Uterus (tissue), 3 donors: ENCODE measurements at regions not wholly inside any gene's neighbourhood (a gene's known extent, or its start where the extent isn't known, plus 50 kb on each side); places are given as distances from the start of the nearest gene placed in this dataset.
"Not testable (repeated sequence)": the region's sequence is repeated elsewhere in the genome, so short reads cannot be mapped to it uniquely, and the experiment has no call there.

Experiments used
- DNase-seq, 2 donors: peaks; one replicate each; pipeline ENCODE4 v3.0.0-alpha.2; 2019 to 2020
- H3K27ac ChIP-seq, 2 donors: fragments of 200-600 bp; sonication (generic); 1 replicate in 1 of 2; 2 replicates in 1 of 2; pipeline ENCODE4 v1.5.1; 2016 to 2018
- H3K27me3 ChIP-seq, 2 donors: fragments of 200-600 bp; sonication (generic); one replicate each; pipeline ENCODE4 v1.5.1; 2018 to 2019; ENCODE audit warnings: control low read depth in 1 of 2
- H3K36me3 ChIP-seq, 2 donors: fragments of 200-600 bp; sonication (generic); one replicate each; pipeline ENCODE4 v1.5.1; 2019; ENCODE audit warnings: control low read depth in 1 of 2
- H3K4me1 ChIP-seq, 2 donors: fragments of 200-600 bp; sonication (generic); one replicate each; pipeline ENCODE4 v1.5.1; 2018 to 2019; ENCODE audit warnings: control low read depth in 1 of 2
- H3K4me3 ChIP-seq, 2 donors: fragments of 200-600 bp; sonication (generic); 1 replicate in 1 of 2; 2 replicates in 1 of 2; pipeline ENCODE4 v1.5.1; 2018 to 2019; ENCODE audit warnings: mild to moderate bottlenecking in 1 of 2
- H3K9me3 ChIP-seq, 2 donors: fragments of 200-600 bp; sonication (generic); one replicate each; pipeline ENCODE4 v1.5.1; 2019; ENCODE audit warnings: control low read depth in 1 of 2
- POLR2A ChIP-seq, 2 donors: fragments of 450-650 bp; IDR thresholded peaks; one replicate each; pipeline ENCODE4 v1.6.1; 2016; ENCODE audit warnings: antibody characterized with exemption in 2 of 2, mild to moderate bottlenecking in 1 of 2, moderate library complexity in 1 of 2
- intact Hi-C: fragments of 100-400 bp; cut with DNase I; formaldehyde crosslinking; loops from one replicate; pipeline ENCODE4 v1.15.1; 2023; ENCODE audit warnings: low total_unique reads
- TF ChIP-seq, protein P1 (sequence below), 4 experiments: fragments of 200-600 bp in 2 of 4; fragments of 450-650 bp in 2 of 4; sonication (generic) in 2 of 4; IDR thresholded peaks; one replicate each; pipeline ENCODE4 v1.5.1; 2016 to 2019; ENCODE audit warnings: antibody characterized with exemption in 4 of 4, mild to moderate bottlenecking in 2 of 4, moderate library complexity in 1 of 4
- donor health status: DM: yes; HTN: yes; CAD: no.

DNA sequence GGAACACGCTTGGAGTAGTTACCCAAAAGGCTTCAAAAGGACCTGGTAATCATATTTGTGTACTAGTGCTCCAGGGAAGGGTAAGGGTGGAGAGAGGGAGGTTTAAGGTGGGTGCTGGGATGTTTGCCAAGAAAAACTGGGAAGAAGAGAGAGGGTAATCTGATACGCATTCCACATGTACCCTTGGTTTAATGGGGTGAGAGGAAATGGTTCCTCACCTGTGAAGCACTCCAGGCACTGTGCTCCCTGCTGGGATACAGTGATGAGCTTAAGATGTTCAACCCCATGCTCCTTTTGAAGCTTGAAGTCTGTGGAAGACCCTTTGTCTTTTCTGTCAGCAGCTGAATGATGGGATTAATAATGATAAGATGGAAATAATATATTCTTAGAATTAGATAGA is 98.4 kb downstream of the COX7C start:
- Histone ChIP-seq H3K27me3 (no peaks in the 10 kb centered on the region), H3K9me3 (no peaks in the 10 kb centered on the region), H3K36me3 (no peaks in the 10 kb centered on the region), H3K4me3 (no peak overlapping the region), H3K27ac (no peak overlapping the region), H3K4me1 (no peaks in the 10 kb centered on the region)
- DNase-seq: no peak
- intact Hi-C loops: no loop called here
- no peak for TF ChIP-seq POLR2A (IDR thresholded peaks at IDR 0.05)
- TF ChIP-seq, protein P1, sequence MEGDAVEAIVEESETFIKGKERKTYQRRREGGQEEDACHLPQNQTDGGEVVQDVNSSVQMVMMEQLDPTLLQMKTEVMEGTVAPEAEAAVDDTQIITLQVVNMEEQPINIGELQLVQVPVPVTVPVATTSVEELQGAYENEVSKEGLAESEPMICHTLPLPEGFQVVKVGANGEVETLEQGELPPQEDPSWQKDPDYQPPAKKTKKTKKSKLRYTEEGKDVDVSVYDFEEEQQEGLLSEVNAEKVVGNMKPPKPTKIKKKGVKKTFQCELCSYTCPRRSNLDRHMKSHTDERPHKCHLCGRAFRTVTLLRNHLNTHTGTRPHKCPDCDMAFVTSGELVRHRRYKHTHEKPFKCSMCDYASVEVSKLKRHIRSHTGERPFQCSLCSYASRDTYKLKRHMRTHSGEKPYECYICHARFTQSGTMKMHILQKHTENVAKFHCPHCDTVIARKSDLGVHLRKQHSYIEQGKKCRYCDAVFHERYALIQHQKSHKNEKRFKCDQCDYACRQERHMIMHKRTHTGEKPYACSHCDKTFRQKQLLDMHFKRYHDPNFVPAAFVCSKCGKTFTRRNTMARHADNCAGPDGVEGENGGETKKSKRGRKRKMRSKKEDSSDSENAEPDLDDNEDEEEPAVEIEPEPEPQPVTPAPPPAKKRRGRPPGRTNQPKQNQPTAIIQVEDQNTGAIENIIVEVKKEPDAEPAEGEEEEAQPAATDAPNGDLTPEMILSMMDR (IDR thresholded peaks at IDR 0.05): no peak

DNA sequence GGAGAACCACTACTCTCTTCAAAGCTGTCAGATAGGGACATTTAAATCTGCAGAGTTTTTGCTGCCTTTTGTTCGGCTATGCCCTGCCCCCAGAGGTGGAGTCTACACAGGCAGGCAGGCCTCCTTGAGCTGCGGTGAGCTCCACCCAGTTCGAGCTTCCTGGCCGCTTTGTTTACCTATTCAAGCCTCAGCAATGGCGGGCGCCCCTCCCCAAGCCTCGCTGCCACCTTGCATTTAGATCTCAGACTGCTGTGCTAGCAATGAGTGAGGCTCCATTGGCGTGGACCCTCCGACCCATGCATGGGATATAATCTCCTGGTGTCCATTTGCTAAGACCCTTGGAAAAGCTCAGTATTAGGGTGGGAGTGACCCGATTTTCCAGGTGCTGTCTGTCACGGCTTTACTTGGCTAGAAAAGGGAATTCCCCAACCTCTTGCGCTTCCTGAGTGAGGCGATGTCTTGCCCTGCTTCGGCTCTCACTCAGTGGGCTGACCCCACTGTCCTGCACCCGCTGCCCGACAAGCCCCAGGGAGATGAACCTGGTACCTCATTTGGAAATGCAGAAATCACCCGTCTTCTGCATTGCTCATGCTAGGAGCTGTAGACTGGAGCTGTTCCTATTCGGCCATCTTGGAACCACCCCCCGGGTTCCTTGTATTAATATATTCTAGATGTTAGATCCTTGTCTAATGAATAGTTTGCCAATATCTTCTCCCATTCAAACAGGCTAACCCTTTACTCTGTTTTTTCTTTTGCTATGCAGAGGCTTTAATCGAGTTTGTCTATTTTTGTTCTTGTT is 113.8 kb downstream of the COX7C start:
- H3K4me1 ChIP-seq, intact Hi-C loops, H3K36me3 ChIP-seq, DNase-seq, H3K9me3 ChIP-seq, H3K27me3 ChIP-seq, H3K27ac ChIP-seq, H3K4me3 ChIP-seq: not testable (repeated sequence)

DNA sequence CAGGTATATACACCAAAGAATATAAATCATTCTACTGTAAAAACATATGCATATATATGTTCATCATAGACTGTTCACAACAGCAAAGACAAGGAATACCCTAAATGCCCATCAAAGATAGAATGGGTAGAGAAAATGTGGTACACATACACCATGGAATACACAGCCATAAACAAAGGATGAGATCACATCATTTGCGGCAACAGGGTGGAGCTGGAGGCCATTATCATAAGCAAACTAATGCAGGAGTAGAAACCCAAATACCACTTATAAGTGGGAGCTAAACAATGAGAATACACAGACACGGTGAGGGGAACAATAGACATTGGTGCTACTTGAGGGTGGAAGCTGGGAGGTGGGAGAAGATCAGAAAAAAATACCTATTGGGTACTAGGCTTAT is 117.6 kb downstream of the COX7C start:
- TF ChIP-seq, protein P1 (IDR thresholded peaks at IDR 0.05): no peak
- no peak for TF ChIP-seq POLR2A (IDR thresholded peaks at IDR 0.05)
- no peak for DNase-seq
- H3K27ac ChIP-seq: no peak overlapping the region
- no peaks in the 10 kb centered on the region for H3K4me1 ChIP-seq
- no peaks in the 10 kb centered on the region for H3K9me3 ChIP-seq
- H3K27me3 ChIP-seq: no peaks in the 10 kb centered on the region
- intact Hi-C loops: no loop called here
- H3K36me3 ChIP-seq: no peaks in the 10 kb centered on the region
- H3K4me3 ChIP-seq: no peak overlapping the region

DNA sequence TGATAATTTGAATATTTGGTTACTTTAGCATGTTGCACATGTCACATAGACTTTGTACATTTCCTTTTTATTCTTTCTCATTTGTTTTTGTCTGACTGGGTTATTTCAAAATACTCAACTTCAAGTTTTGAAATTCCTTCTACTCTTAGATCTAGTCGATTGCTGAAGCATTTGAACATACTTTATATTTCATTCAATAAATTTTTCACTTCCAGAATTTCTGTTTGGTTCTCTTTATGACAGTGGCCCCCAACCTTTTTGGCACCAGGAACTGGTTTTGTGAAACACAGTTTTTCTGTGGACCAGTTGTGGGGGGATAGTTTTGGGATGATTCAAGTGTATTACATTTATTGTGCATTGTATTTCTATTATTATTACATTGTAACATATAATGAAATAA is 119.8 kb downstream of the COX7C start:
- no peak for DNase-seq
- no peak overlapping the region for H3K4me3 ChIP-seq
- H3K4me1 ChIP-seq: no peaks in the 10 kb centered on the region
- no peak for TF ChIP-seq POLR2A (IDR thresholded peaks at IDR 0.05)
- TF ChIP-seq, protein P1 (IDR thresholded peaks at IDR 0.05): no peak
- intact Hi-C loops: no loop called here
- H3K27me3 ChIP-seq: no peaks in the 10 kb centered on the region
- H3K36me3 ChIP-seq: no peaks in the 10 kb centered on the region
- no peaks in the 10 kb centered on the region for H3K9me3 ChIP-seq
- H3K27ac ChIP-seq: no peak overlapping the region

DNA sequence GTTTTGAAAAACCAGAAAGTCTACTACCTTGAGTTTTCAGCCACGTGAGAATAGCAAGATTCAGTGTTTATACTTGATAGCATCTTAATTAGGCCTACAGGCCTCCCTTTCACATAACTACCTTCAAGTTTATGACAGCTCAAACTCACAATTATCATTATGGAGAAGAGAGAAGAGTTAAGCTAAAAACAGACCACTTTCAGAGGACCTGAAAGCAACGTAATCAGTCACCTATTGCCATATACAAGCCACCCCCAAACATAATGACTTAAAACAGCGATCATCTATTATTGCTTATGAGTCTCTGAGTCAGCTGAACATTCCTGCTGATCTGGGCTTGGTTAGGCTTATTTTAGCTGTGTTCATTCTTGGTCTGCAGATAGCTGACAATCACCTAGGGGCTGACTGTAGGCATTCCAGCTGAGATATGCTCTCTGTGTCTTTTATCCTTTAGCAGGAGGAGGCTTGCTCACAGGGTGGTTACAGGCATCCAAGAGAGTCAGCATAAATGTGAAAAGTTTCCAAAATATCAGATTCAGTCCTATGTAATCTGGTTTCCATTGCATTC is 130.9 kb downstream of the COX7C start:
- Histone ChIP-seq H3K36me3 (no peaks in the 10 kb centered on the region), H3K4me3 (no peak overlapping the region), H3K27me3 (no peaks in the 10 kb centered on the region), H3K4me1 (no peaks in the 10 kb centered on the region), H3K27ac (no peak overlapping the region), H3K9me3 (no peaks in the 10 kb centered on the region)
- intact Hi-C loops: no loop called here
- TF ChIP-seq, protein P1 (IDR thresholded peaks at IDR 0.05): no peak
- TF ChIP-seq POLR2A (IDR thresholded peaks at IDR 0.05): no peak
- no peak for DNase-seq
